ENCODE measurements at regions not wholly inside any gene's neighbourhood (a gene's known extent, or its start where the extent isn't known, plus 50 kb on each side); places are given as distances from the start of the nearest gene placed in this dataset.
"Not testable (repeated sequence)": the region's sequence is repeated elsewhere in the genome, so short reads cannot be mapped to it uniquely, and the experiment has no call there.

DNA sequence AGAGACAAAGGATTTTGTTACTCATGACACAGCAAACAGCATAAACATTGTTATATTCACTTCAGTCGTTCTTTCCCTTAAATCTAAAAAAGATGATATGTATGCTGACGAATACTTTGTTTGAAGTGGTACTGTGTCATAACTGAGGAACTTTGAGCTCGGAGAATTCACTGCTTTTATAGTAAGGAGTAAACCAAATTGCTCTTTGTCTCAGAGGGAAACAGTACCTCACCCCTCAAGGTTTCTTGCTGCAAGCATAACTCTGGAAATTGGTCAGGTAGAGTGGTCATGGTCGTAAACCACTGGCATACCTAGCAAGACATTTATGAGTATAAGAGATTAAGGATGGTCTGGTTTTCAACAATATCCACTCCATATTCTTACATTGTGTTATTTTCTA, 160.2 kb upstream of the OR4E1 start:
- TF ChIP-seq, protein P1, sequence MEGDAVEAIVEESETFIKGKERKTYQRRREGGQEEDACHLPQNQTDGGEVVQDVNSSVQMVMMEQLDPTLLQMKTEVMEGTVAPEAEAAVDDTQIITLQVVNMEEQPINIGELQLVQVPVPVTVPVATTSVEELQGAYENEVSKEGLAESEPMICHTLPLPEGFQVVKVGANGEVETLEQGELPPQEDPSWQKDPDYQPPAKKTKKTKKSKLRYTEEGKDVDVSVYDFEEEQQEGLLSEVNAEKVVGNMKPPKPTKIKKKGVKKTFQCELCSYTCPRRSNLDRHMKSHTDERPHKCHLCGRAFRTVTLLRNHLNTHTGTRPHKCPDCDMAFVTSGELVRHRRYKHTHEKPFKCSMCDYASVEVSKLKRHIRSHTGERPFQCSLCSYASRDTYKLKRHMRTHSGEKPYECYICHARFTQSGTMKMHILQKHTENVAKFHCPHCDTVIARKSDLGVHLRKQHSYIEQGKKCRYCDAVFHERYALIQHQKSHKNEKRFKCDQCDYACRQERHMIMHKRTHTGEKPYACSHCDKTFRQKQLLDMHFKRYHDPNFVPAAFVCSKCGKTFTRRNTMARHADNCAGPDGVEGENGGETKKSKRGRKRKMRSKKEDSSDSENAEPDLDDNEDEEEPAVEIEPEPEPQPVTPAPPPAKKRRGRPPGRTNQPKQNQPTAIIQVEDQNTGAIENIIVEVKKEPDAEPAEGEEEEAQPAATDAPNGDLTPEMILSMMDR (IDR thresholded peaks at IDR 0.05; ENCODE audit: low read depth, low read length), result no peak
- DNase-seq (ENCODE audit: low read depth, low spot score), result no peak
- in situ Hi-C loops (cut with HindIII; ENCODE audit: low sequenced_read_pairs), result no loop called here
- H3K4me3 ChIP-seq (ENCODE audit: low read depth, low read length), result no peak overlapping the region

DNA sequence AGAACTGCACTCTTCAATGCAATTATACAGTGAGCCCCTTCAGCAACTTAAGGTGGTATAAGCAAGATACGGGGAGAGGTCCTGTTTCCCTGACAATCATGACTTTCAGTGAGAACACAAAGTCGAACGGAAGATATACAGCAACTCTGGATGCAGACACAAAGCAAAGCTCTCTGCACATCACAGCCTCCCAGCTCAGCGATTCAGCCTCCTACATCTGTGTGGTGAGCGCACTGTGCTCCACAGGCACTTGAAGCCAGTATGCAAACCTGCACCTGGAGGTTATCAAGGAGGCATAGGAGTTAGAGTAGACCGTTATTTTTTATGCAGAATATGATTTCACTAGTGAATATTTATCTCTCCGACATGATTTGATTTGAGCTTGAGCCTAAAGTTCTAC, 152.2 kb upstream of the OR4E1 start:
- TF ChIP-seq, protein P1 (IDR thresholded peaks at IDR 0.05; ENCODE audit: low read depth, low read length), result no peak
- in situ Hi-C loops (cut with HindIII; ENCODE audit: low sequenced_read_pairs), result no loop called here
- H3K4me3 ChIP-seq (ENCODE audit: low read depth, low read length), result no peak overlapping the region
- DNase-seq (ENCODE audit: low read depth, low spot score), result no peak

DNA sequence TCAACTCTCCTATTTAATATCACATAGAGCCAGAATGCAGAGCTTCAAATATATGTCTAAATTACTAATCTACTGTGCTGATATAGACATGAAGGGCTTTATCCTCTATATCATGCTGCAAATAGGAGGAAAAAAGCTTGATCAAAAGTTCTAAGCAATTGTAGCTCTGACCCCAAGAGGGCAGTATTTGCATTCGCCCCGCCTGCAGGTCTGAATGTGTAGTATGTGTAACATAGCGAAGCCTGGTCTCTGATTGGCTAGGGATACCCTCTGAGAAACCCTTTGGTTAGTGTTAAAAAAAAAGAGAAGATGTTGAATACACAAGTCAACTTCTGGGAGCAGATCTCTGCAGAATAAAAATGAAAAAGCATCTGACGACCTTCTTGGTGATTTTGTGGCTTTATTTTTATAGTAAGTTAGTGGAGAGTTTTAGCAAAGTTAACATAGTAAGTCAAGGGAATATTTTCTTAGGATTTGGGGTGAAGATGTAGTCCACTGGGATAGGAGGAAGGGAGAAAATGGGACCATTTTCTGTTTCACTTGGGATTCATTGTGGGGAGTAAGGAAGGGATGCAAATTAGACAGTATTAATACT, 151.6 kb upstream of the OR4E1 start:
- H3K4me3 ChIP-seq (ENCODE audit: low read depth, low read length), result no peak overlapping the region
- TF ChIP-seq, protein P1 (IDR thresholded peaks at IDR 0.05; ENCODE audit: low read depth, low read length), result peak; percentile 61
- DNase-seq (ENCODE audit: low read depth, low spot score), result peak; percentile 13
- in situ Hi-C loops (cut with HindIII; ENCODE audit: low sequenced_read_pairs), result no loop called here

DNA sequence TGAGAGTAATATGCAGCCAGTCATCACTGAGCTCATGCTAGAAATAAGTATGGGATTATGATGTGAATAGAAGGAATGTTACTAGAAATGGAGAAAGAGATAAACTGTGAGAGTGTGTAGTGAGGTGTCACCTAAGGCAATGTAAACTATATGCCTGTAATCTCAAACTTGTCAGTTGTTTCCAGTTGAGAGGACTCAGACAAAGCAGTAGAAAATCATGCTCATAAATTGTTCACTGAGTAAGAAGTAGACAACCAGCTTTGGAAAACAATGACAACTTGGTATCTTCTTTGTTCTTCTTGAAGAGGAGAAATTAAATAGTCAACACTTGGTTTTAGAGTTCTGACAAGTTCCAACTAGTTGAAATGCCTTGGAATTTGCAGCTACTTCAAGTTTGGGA, 148.5 kb upstream of the OR4E1 start:
- in situ Hi-C loops (cut with HindIII; ENCODE audit: low sequenced_read_pairs), result no loop called here
- no peak overlapping the region for H3K4me3 ChIP-seq (ENCODE audit: low read depth, low read length)
- TF ChIP-seq, protein P1 (IDR thresholded peaks at IDR 0.05; ENCODE audit: low read depth, low read length), result no peak
- no peak for DNase-seq (ENCODE audit: low read depth, low spot score)

DNA sequence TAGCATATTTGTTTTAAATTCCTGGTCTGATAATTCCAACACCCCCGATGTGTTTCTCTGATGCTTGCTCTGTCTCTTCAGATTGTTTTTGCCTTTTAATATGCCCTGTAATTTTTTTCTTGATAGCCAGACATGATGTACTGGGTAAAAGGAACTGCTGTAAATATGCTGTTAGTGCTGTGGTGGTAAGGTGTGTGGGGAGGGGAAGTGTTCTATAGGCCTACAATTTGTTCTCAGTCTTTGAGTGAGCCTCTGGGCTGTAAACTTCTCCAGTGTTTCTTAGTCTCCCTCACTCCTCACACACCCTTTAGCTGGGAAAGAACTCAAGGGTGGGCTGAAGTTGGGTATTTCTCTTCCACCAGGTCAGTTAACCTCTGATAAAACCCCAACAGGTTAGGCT, 147.0 kb upstream of the OR4E1 start:
- TF ChIP-seq, protein P1 (IDR thresholded peaks at IDR 0.05; ENCODE audit: low read depth, low read length), result no peak
- H3K4me3 ChIP-seq (ENCODE audit: low read depth, low read length), result no peak overlapping the region
- no peak for DNase-seq (ENCODE audit: low read depth, low spot score)
- in situ Hi-C loops (cut with HindIII; ENCODE audit: low sequenced_read_pairs), result no loop called here

DNA sequence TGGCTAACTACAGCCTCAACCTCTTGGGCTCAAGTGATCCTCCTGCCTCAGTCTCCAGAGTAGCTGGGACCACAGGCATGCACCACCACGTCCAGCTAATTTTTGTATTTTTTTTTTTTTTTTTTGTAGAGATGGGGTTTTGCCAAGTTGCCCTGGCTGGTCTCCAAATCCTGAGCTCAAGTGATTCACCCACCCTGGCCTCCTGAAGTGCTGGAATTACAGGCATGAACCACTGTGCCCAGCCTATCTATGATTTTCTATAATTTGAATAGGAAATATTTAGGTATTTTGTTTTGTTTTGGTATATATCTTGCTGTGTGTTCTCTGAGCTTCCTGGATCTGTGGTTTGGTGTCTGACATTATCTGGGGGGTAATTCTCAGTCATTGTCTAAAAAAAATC, 146.3 kb upstream of the OR4E1 start:
- in situ Hi-C loops (cut with HindIII; ENCODE audit: low sequenced_read_pairs), result not testable (repeated sequence)
- peak; percentile 45 for DNase-seq (ENCODE audit: low read depth, low spot score)

DNA sequence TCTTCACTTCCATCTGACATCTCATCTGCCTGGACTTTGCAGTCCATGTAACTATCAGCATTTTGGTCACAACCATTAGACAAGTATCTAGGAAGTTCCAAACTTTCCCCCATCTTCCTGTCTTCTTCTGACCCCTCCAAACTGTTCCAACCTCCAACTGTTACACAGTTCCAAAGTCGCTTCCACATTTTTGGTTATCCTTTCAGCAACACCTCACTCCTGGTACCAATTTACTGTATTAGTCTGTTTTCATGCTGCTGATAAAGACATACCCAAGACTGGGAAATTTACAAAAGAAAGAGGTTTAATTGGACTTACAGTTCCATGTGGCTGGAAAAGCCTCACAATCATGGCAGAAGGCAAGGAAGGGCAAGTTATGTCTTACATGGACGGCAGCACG, 143.4 kb upstream of the OR4E1 start:
- in situ Hi-C loops (cut with HindIII; ENCODE audit: low sequenced_read_pairs); H3K4me3 ChIP-seq (ENCODE audit: low read depth, low read length); DNase-seq (ENCODE audit: low read depth, low spot score): not testable (repeated sequence)

More for the DNA sequence above, 146.3 kb upstream of the OR4E1 start:
- H3K4me3 ChIP-seq (ENCODE audit: low read depth, low read length), result not testable (repeated sequence)

DNA sequence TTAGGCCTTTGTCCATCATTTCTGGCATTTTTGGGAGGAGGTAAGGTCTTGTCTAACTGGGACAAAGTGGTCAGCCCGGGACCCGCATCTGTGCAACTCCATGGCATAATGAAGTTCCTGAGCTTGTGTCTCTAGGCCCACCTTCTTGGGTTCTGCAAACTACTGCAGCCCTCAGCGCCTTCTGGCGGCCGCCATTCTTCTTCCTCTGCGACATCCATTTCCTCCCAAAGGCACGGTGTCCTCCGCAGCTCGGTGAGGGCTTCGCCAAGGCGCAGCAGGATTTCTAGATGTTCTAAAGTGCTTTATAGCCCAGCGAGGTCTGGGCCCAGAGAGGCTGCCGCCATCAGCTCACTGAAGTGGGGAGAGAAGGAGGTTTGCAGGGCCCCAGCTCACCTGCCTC, 134.4 kb upstream of the OR4E1 start:
- TF ChIP-seq, protein P1 (IDR thresholded peaks at IDR 0.05; ENCODE audit: low read depth, low read length), result no peak
- in situ Hi-C loops (cut with HindIII; ENCODE audit: low sequenced_read_pairs), result no loop called here
- H3K4me3 ChIP-seq (ENCODE audit: low read depth, low read length), result no peak overlapping the region
- DNase-seq (ENCODE audit: low read depth, low spot score), result no peak

All from astrocyte of the spinal cord (primary cell).